Left lung (tissue), 4 donors: ENCODE measurements at regions not wholly inside any gene's neighbourhood (a gene's known extent, or its start where the extent isn't known, plus 50 kb on each side); places are given as distances from the start of the nearest gene placed in this dataset.
"Not testable (repeated sequence)": the region's sequence is repeated elsewhere in the genome, so short reads cannot be mapped to it uniquely, and the experiment has no call there.

Experiments
- ATAC-seq: fragments of 200-7000 bp; cut with Tn5 transposase; one replicate; pipeline ENCODE4 v1.9.1; 2020; ENCODE audit warnings: moderate library complexity
- DNase-seq, 4 donors: peaks; one replicate each; pipeline ENCODE4 v3.0.0-alpha.2; 2013 to 2020
- H3K27ac ChIP-seq, 2 donors: fragments of 200-600 bp; sonication (generic) in 1 of 2; one replicate each; pipeline versions ENCODE4 v1.5.0 to v1.8.0; 2020 to 2021
- H3K27me3 ChIP-seq, 2 donors: fragments of 200-600 bp; sonication (generic) in 1 of 2; one replicate each; pipeline versions ENCODE4 v1.5.0 to v1.8.0; 2020 to 2021
- H3K36me3 ChIP-seq, 2 donors: fragments of 200-600 bp; sonication (generic) in 1 of 2; one replicate each; pipeline versions ENCODE4 v1.5.0 to v1.8.0; 2020 to 2021
- H3K4me1 ChIP-seq, 2 donors: fragments of 200-600 bp; one replicate each; pipeline ENCODE4 v1.8.0; 2021
- H3K4me3 ChIP-seq, 2 donors: fragments of 200-600 bp; sonication (generic) in 1 of 2; one replicate each; pipeline versions ENCODE4 v1.5.0 to v1.8.0; 2020 to 2021; ENCODE audit warnings: mild to moderate bottlenecking in 1 of 2
- H3K9me3 ChIP-seq, 2 donors: fragments of 200-600 bp; sonication (generic) in 1 of 2; one replicate each; pipeline versions ENCODE4 v1.5.0 to v1.8.0; 2020 to 2021
- CTCF ChIP-seq, 2 donors: fragments of 200-600 bp; sonication (generic) in 1 of 2; IDR thresholded peaks; one replicate each; pipeline versions ENCODE4 v1.5.0 to v1.8.0; 2021; ENCODE audit warnings: antibody characterized with exemption in 2 of 2
- intact Hi-C, 2 donors: fragments of 100-400 bp; cut with DNase I; formaldehyde crosslinking; loops; one replicate each; pipeline versions ENCODE4 v1.11.2 to v1.14.2; 2022
- donor health status: DM: no; HTN: yes; CAD: no.
- donor health status: DM: no; HTN: no; CAD: no.

- Histone ChIP-seq H3K4me3 (no peak overlapping the region), H3K36me3 (no peaks in the 10 kb centered on the region), H3K4me1 (peaks cover 0 to 17% of the 10 kb centered on the region in 2 donors), H3K27ac (peak overlapping the region; percentile 8), H3K9me3 (no peaks in the 10 kb centered on the region), H3K27me3 (no peaks in the 10 kb centered on the region)
- no peak for ATAC-seq
- intact Hi-C loops: no loop called here
- no peak for DNase-seq
- TF ChIP-seq CTCF (IDR thresholded peaks at IDR 0.05): no peak
Measured at GRCh38 chrX:13165266-13166189, 121.1 kb upstream of the FAM9C start.

- Histone ChIP-seq H3K27me3 (no peaks in the 10 kb centered on the region), H3K9me3 (no peaks in the 10 kb centered on the region), H3K4me3 (no peak overlapping the region), H3K36me3 (no peaks in the 10 kb centered on the region), H3K27ac (peak overlapping the region; percentile 8), H3K4me1 (peaks cover 0 to 17% of the 10 kb centered on the region in 2 donors)
- DNase-seq (no peak), ATAC-seq (no peak)
- intact Hi-C loops: no loop called here
- TF ChIP-seq CTCF (IDR thresholded peaks at IDR 0.05): no peak
Measured at GRCh38 chrX:13164611-13165010, 120.2 kb upstream of the FAM9C start.

- H3K36me3 ChIP-seq: no peaks in the 10 kb centered on the region
- H3K4me1 ChIP-seq: peaks cover 0 to 10% of the 10 kb centered on the region in 2 donors
- intact Hi-C loops: no loop called here
- H3K27me3 ChIP-seq: no peaks in the 10 kb centered on the region
- H3K4me3 ChIP-seq: no peak overlapping the region
- no peak for ATAC-seq
- H3K9me3 ChIP-seq: no peaks in the 10 kb centered on the region
- H3K27ac ChIP-seq: no peak overlapping the region
- no peak for TF ChIP-seq CTCF (IDR thresholded peaks at IDR 0.05)
- no peak for DNase-seq
Measured at GRCh38 chrX:13162772-13163410, 118.5 kb upstream of the FAM9C start.

- no peak overlapping the region for H3K4me3 ChIP-seq
- H3K27me3 ChIP-seq: no peaks in the 10 kb centered on the region
- no peak for TF ChIP-seq CTCF (IDR thresholded peaks at IDR 0.05)
- H3K27ac ChIP-seq: peak overlapping the region; percentile 46 to 70
- no peaks in the 10 kb centered on the region for H3K9me3 ChIP-seq
- no peak for ATAC-seq
- intact Hi-C loops: no loop called here
- no peaks in the 10 kb centered on the region for H3K4me1 ChIP-seq
- no peak for DNase-seq
- no peaks in the 10 kb centered on the region for H3K36me3 ChIP-seq
Measured at GRCh38 chrX:13159886-13160285, 115.5 kb upstream of the FAM9C start.

GRCh38 chrX:13158911-13159310, 114.5 kb upstream of the FAM9C start:
- H3K27me3 ChIP-seq: no peaks in the 10 kb centered on the region
- peaks cover 0 to under 1% of the 10 kb centered on the region in 2 donors for H3K9me3 ChIP-seq
- no peak overlapping the region for H3K27ac ChIP-seq
- no peak for ATAC-seq
- TF ChIP-seq CTCF (IDR thresholded peaks at IDR 0.05): no peak
- H3K36me3 ChIP-seq: no peaks in the 10 kb centered on the region
- no peak for DNase-seq
- H3K4me3 ChIP-seq: no peak overlapping the region
- intact Hi-C loops: no loop called here
- no peaks in the 10 kb centered on the region for H3K4me1 ChIP-seq

- ATAC-seq, H3K9me3 ChIP-seq, intact Hi-C loops, H3K4me1 ChIP-seq, H3K27ac ChIP-seq, H3K36me3 ChIP-seq, H3K27me3 ChIP-seq, H3K4me3 ChIP-seq, DNase-seq: not testable (repeated sequence)
Measured at GRCh38 chrX:13155550-13155949, 111.1 kb upstream of the FAM9C start.
